Endothelial cell of umbilical vein (primary cell): ENCODE measurements at regions not wholly inside any gene's neighbourhood (a gene's known extent, or its start where the extent isn't known, plus 50 kb on each side); places are given as distances from the start of the nearest gene placed in this dataset.

Source experiments
- BruUV-seq: library from RNA; stranded (reverse); fragments of 400-500 nt; replicated peaks from 2 replicates; lab custom pipeline; 2021; lab: Mats Ljungman, UMichigan
- CTCF ChIA-PET: fragments of 300-600, 350-600 bp; sonication (Branson Sonifier 250); formaldehyde crosslinking; loops from one replicate; lab custom pipeline; 2021; ENCODE audit warnings: antibody characterized with exemption, inconsistent platforms; lab: Charles Lee
- POLR2A ChIA-PET: fragments of 300-600, 350-600 bp; sonication (Branson Sonifier 250); formaldehyde crosslinking; loops from one replicate; lab custom pipeline; 2021; ENCODE audit warnings: antibody characterized with exemption, inconsistent platforms; lab: Charles Lee
- DNase-seq: peaks from one replicate; pipeline ENCODE4 v3.0.0-alpha.2; 2011; ENCODE audit warnings: low read depth, low spot score
- FAIRE-seq: peaks from 2 replicates; lab custom pipeline; 2011; peaks lifted over from hg19 to GRCh38; lab: Jason Lieb, UNC
- H2AFZ ChIP-seq: 2 replicates; pipeline ENCODE4 v1.6.0; 2012; ENCODE audit warnings: low read depth, low read length, control low read depth, inconsistent platforms
- H3K27ac ChIP-seq: 2 replicates; pipeline ENCODE4 v1.5.1; 2011; ENCODE audit warnings: low read depth, mild to moderate bottlenecking, control low read depth, low read length, moderate library complexity; ENCODE audit not compliant: insufficient read depth
- H3K27me3 ChIP-seq, 2 experiments: 2 replicates each; pipeline versions ENCODE4 v1.6.0 to v1.6.1; 2011; ENCODE audit warnings: low read length in 2 of 2, mixed read lengths in 1 of 2; ENCODE audit not compliant: control insufficient read depth in 2 of 2, insufficient read depth in 2 of 2
- H3K36me3 ChIP-seq, 2 experiments: 2 replicates in 1 of 2; 3 replicates in 1 of 2; pipeline ENCODE4 v1.5.1; 2011; ENCODE audit warnings: low read length in 2 of 2, mild to moderate bottlenecking in 1 of 2, moderate library complexity in 1 of 2; ENCODE audit not compliant: control insufficient read depth in 2 of 2, insufficient read depth in 2 of 2; ENCODE audit errors: extremely low read depth in 1 of 2
- H3K4me1 ChIP-seq: 3 replicates; pipeline ENCODE4 v1.5.1; 2011; ENCODE audit warnings: mild to moderate bottlenecking, low read length; ENCODE audit not compliant: control insufficient read depth, insufficient read depth; ENCODE audit errors: extremely low read depth
- H3K4me2 ChIP-seq: 2 replicates; pipeline ENCODE4 v1.6.1; 2011; ENCODE audit warnings: low read length, control low read depth, mixed read lengths; ENCODE audit not compliant: insufficient read depth
- H3K4me3 ChIP-seq, 3 experiments: fragments of 200-600 bp in 1 of 3; sonication (generic), shearing (Covaris generic) in 1 of 3; replicated peaks in 1 of 3; 2 replicates each; pipeline ENCODE4 v1.5.1; 2011 to 2016; ENCODE audit warnings: control low read depth in 3 of 3, low read length in 3 of 3, mild to moderate bottlenecking in 2 of 3, inconsistent platforms in 1 of 3, low read depth in 1 of 3, moderate library complexity in 1 of 3; ENCODE audit not compliant: insufficient read depth in 1 of 3
- H3K79me2 ChIP-seq: 2 replicates; pipeline ENCODE4 v1.6.0; 2012; ENCODE audit warnings: low read length, inconsistent platforms; ENCODE audit not compliant: control insufficient read depth, insufficient read depth
- H3K9ac ChIP-seq: replicated peaks from 2 replicates; pipeline ENCODE3; 2011; ENCODE audit warnings: low read length, control low read depth; ENCODE audit not compliant: insufficient read depth; ENCODE audit errors: extremely low read depth
- H3K9me1 ChIP-seq: replicated peaks from 3 replicates; pipeline ENCODE4 v1.6.0; 2011; ENCODE audit warnings: mild to moderate bottlenecking, low read length; ENCODE audit not compliant: control insufficient read depth, insufficient read depth; ENCODE audit errors: extremely low read depth
- H3K9me3 ChIP-seq: replicated peaks from 2 replicates; pipeline ENCODE4 v1.5.1; 2012; ENCODE audit warnings: low read length, inconsistent platforms; ENCODE audit not compliant: control insufficient read depth, insufficient read depth
- H4K20me1 ChIP-seq: replicated peaks from 2 replicates; pipeline ENCODE3; 2011; ENCODE audit warnings: mild to moderate bottlenecking, low read length; ENCODE audit not compliant: control insufficient read depth, insufficient read depth; ENCODE audit errors: extremely low read depth
- CTCF ChIP-seq, 2 donors: IDR thresholded peaks; 1 replicate in 1 of 2; 2 replicates in 1 of 2; pipeline ENCODE4 v1.5.1; 2011; ENCODE audit warnings: low read length in 2 of 2, mild to moderate bottlenecking in 2 of 2, moderate library complexity in 2 of 2, control low read depth in 1 of 2, inconsistent platforms in 1 of 2, low read depth in 1 of 2; ENCODE audit not compliant: insufficient read depth in 1 of 2; ENCODE audit errors: extremely low read depth in 1 of 2
- EZH2 ChIP-seq: IDR thresholded peaks from 2 replicates; pipeline ENCODE4 v1.6.1; 2012; ENCODE audit warnings: borderline replicate concordance, low read depth, mild to moderate bottlenecking, moderate library complexity, low read length, inconsistent platforms; ENCODE audit not compliant: severe bottlenecking
- FOS ChIP-seq: IDR thresholded peaks from 2 replicates; pipeline ENCODE4 v1.6.1; 2011; ENCODE audit warnings: mild to moderate bottlenecking, low read length, moderate library complexity, borderline replicate concordance; ENCODE audit not compliant: insufficient read depth
- GATA2 ChIP-seq: IDR thresholded peaks from 2 replicates; pipeline ENCODE4 v1.7.0; 2011; ENCODE audit warnings: low read depth, mild to moderate bottlenecking, moderate library complexity, mixed read lengths, low read length; ENCODE audit not compliant: insufficient read length, insufficient read depth
- JUN ChIP-seq: IDR thresholded peaks from 2 replicates; pipeline ENCODE4 v1.6.1; 2011; ENCODE audit warnings: borderline replicate concordance, low read depth; ENCODE audit not compliant: insufficient read length, insufficient read depth
- MYC ChIP-seq: IDR thresholded peaks from one replicate; pipeline ENCODE4 v1.6.1; 2011; ENCODE audit warnings: mild to moderate bottlenecking, low read depth, low read length
- POLR2A ChIP-seq: IDR thresholded peaks from 2 replicates; pipeline ENCODE4 v1.6.1; 2012; ENCODE audit warnings: low read depth, mild to moderate bottlenecking, control low read depth, low read length
- POLR2AphosphoS5 ChIP-seq: IDR thresholded peaks from 2 replicates; pipeline ENCODE4 v1.6.1; 2012; ENCODE audit warnings: low read depth, mild to moderate bottlenecking, control low read depth, low read length, moderate library complexity; ENCODE audit not compliant: insufficient read depth
- dilution Hi-C: fragments of 300-500 bp; cut with MboI; formaldehyde crosslinking; loops from one replicate; pipeline ENCODE4 v1.15.0; 2019; ENCODE audit warnings: low sequenced_read_pairs; ENCODE audit not compliant: extremely low pct_ligation_motif_present
- intact Hi-C: fragments of 100-400 bp; cut with micrococcal nuclease; formaldehyde crosslinking; loops from one replicate; pipeline ENCODE4 v1.10.0; 2022
- TF ChIP-seq, protein P1 (sequence below): IDR thresholded peaks from 2 replicates; pipeline ENCODE4 v1.6.1; 2011; ENCODE audit not compliant: insufficient read depth, insufficient read length

GRCh38 chr16:86773354-86773715, 195.0 kb downstream of the FOXL1 start:
- Histone ChIP-seq H3K79me2 (no peaks in the 10 kb centered on the region), H2AFZ (no peak overlapping the region), H3K9me1 (no peaks in the 10 kb centered on the region), H3K9ac (no peak overlapping the region), H4K20me1 (no peaks in the 10 kb centered on the region), H3K9me3 (no peaks in the 10 kb centered on the region), H3K4me2 (no peak overlapping the region), H3K27me3 (peaks cover 0 to 4% of the 10 kb centered on the region in 2 experiments), H3K4me3 (no peak overlapping the region), H3K27ac (no peak overlapping the region), H3K4me1 (no peaks in the 10 kb centered on the region), H3K36me3 (no peaks in the 10 kb centered on the region)
- ChIA-PET POLR2A (no interaction called here), CTCF (interaction anchor here (2.4 kb wide), 1 partner anchor 13 kb away, joined by 6 read pairs; no protein-coding TSS in a partner anchor)
- no TSS peak for BruUV-seq
- dilution Hi-C loops: no loop called here
- FAIRE-seq: no peak
- intact Hi-C loops: no loop called here
- no peak for TF ChIP-seq FOS
- DNase-seq: no peak

DNA sequence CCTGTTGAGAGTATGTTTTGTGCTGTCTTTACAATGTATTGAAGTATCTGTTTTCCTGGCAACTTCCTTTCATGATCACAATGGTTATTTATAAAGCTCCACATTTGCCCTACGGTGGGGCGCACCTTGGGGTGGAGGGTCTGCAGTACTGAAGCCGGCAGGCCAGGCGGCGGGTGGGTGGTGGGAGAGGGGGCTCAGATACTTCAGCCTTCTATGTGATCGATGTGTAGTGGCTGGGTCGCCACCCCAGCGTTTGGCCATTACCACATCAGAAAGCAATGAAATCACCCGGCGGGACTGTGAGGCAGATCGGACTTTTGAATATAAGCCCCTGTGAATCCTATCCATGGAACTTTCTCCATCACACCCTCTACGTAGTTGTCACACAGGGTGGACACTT, 196.6 kb downstream of the FOXL1 start:
- no peak overlapping the region for H3K4me3 ChIP-seq
- POLR2A ChIA-PET: no interaction called here
- no peak overlapping the region for H3K9ac ChIP-seq
- H3K9me3 ChIP-seq: no peaks in the 10 kb centered on the region
- DNase-seq (no peak), FAIRE-seq (no peak)
- no peaks in the 10 kb centered on the region for H3K4me1 ChIP-seq
- no peak for TF ChIP-seq GATA2
- TF ChIP-seq CTCF (IDR thresholded peaks at IDR 0.05; ENCODE audit: extremely low read depth in 1 of 2, insufficient read depth in 1 of 2, low read depth in 1 of 2, low read length in 2 of 2): no peak
- no peak for TF ChIP-seq POLR2AphosphoS5
- TF ChIP-seq EZH2: no peak
- no peak for TF ChIP-seq MYC
- no peak for TF ChIP-seq JUN
- TF ChIP-seq, protein P1, sequence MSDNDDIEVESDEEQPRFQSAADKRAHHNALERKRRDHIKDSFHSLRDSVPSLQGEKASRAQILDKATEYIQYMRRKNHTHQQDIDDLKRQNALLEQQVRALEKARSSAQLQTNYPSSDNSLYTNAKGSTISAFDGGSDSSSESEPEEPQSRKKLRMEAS: no peak
- no peak for TF ChIP-seq POLR2A
- H3K36me3 ChIP-seq: no peaks in the 10 kb centered on the region
- no TSS peak for BruUV-seq
- H2AFZ ChIP-seq: no peak overlapping the region
- no peaks in the 10 kb centered on the region for H4K20me1 ChIP-seq
- no peak overlapping the region for H3K27ac ChIP-seq
- H3K9me1 ChIP-seq: no peaks in the 10 kb centered on the region
- H3K4me2 ChIP-seq: no peak overlapping the region
- no peaks in the 10 kb centered on the region for H3K79me2 ChIP-seq
- intact Hi-C loops (no loop called here), dilution Hi-C loops (no loop called here)
- peaks cover 0 to 5% of the 10 kb centered on the region in 2 experiments for H3K27me3 ChIP-seq
- CTCF ChIA-PET: interaction anchor here (2.4 kb wide), 1 partner anchor 14 kb away, joined by 6 read pairs; no protein-coding TSS in a partner anchor
